ENCODE measurements at regions not wholly inside any gene's neighbourhood (a gene's known extent, or its start where the extent isn't known, plus 50 kb on each side); places are given as distances from the start of the nearest gene placed in this dataset.
"Not testable (repeated sequence)": the region's sequence is repeated elsewhere in the genome, so short reads cannot be mapped to it uniquely, and the experiment has no call there.

- H3K4me3 ChIP-seq, result no peak overlapping the region
- H3K36me3 ChIP-seq, result no peaks in the 10 kb centered on the region
- intact Hi-C loops (cut with DNase I), result no loop called here
- no peaks in the 10 kb centered on the region for H3K4me1 ChIP-seq
- no peak overlapping the region for H3K27ac ChIP-seq
- DNase-seq (no peak), ATAC-seq (peak; percentile 63 to 71)
- no peaks in the 10 kb centered on the region for H3K27me3 ChIP-seq (ENCODE audit: low read depth)
- no peaks in the 10 kb centered on the region for H3K9me3 ChIP-seq
- TF ChIP-seq CTCF (IDR thresholded peaks at IDR 0.05), result no peak
Measured at GRCh38 chr5:102668220-102668932, 86.7 kb upstream of the PAM start.

- Histone ChIP-seq H3K4me3 (no peak overlapping the region), H3K9me3 (no peaks in the 10 kb centered on the region), H3K27ac (no peak overlapping the region), H3K36me3 (no peaks in the 10 kb centered on the region), H3K4me1 (no peaks in the 10 kb centered on the region), H3K27me3 (ENCODE audit: low read depth) (no peaks in the 10 kb centered on the region)
- DNase-seq, result no peak
- peak; percentile 28 for TF ChIP-seq CTCF (IDR thresholded peaks at IDR 0.05)
- intact Hi-C loops (cut with DNase I), result no loop called here
- no peak for ATAC-seq
Measured at GRCh38 chr5:102670224-102670836, 84.8 kb upstream of the PAM start.

GRCh38 chr5:102671033-102671734, 83.9 kb upstream of the PAM start:
- H3K9me3 ChIP-seq; H3K4me1 ChIP-seq; intact Hi-C loops (cut with DNase I); ATAC-seq; H3K27ac ChIP-seq; DNase-seq; H3K27me3 ChIP-seq (ENCODE audit: low read depth); H3K36me3 ChIP-seq; H3K4me3 ChIP-seq: not testable (repeated sequence)

GRCh38 chr5:102678267-102679058, 76.6 kb upstream of the PAM start:
- intact Hi-C loops (cut with DNase I), result no loop called here
- H3K9me3 ChIP-seq, result no peaks in the 10 kb centered on the region
- no peaks in the 10 kb centered on the region for H3K36me3 ChIP-seq
- no peak overlapping the region for H3K27ac ChIP-seq
- H3K4me3 ChIP-seq, result no peak overlapping the region
- TF ChIP-seq CTCF (IDR thresholded peaks at IDR 0.05), result no peak
- H3K27me3 ChIP-seq (ENCODE audit: low read depth), result no peaks in the 10 kb centered on the region
- DNase-seq (no peak), ATAC-seq (no peak)
- no peaks in the 10 kb centered on the region for H3K4me1 ChIP-seq

- Histone ChIP-seq H3K27ac (no peak overlapping the region), H3K4me3 (no peak overlapping the region), H3K36me3 (no peaks in the 10 kb centered on the region), H3K4me1 (no peaks in the 10 kb centered on the region), H3K27me3 (ENCODE audit: low read depth) (no peaks in the 10 kb centered on the region), H3K9me3 (no peaks in the 10 kb centered on the region)
- peak; percentile 86 to 93 for ATAC-seq
- intact Hi-C loops (cut with DNase I), result no loop called here
- DNase-seq, result peak; percentile 54
- TF ChIP-seq CTCF (IDR thresholded peaks at IDR 0.05), result peak; percentile 84
Measured at GRCh38 chr5:102681403-102681983, 73.6 kb upstream of the PAM start.
